Renal cortex interstitium (tissue), 11 donors: ENCODE measurements at regions not wholly inside any gene's neighbourhood (a gene's known extent, or its start where the extent isn't known, plus 50 kb on each side); places are given as distances from the start of the nearest gene placed in this dataset.

Experiments used
- DNase-seq, 11 donors: peaks; one replicate each; pipeline ENCODE4 v3.0.0-alpha.2; 2013; ENCODE audit warnings: low read depth in 9 of 11, low spot score in 4 of 11; ENCODE audit errors: extremely low read depth in 1 of 11

GRCh38 chr6:14062345-14063029, 55.1 kb upstream of the CD83 start:
- no peak for DNase-seq

GRCh38 chr6:14063756-14064155, 53.8 kb upstream of the CD83 start:
- DNase-seq, result no peak

GRCh38 chr6:14065350-14065749, 52.2 kb upstream of the CD83 start:
- no peak for DNase-seq

GRCh38 chr6:14066782-14067406, 50.7 kb upstream of the CD83 start:
- DNase-seq, result peak; percentile 35 to 73 (median 55)

- no peak for DNase-seq
Observed at GRCh38 chr6:14067656-14068055, 49.9 kb upstream of the CD83 start.
